Activated CD8-positive, alpha-beta T cell treated with anti-CD3 and anti-CD28 coated beads, Interleukin-2, amount 10 ng/mL, durations not matched to agents 7 days and 5 days (primary cell): ENCODE measurements at regions not wholly inside any gene's neighbourhood (a gene's known extent, or its start where the extent isn't known, plus 50 kb on each side); places are given as distances from the start of the nearest gene placed in this dataset.

Source experiments
- ATAC-seq: fragments of 150-1000 bp; cut with Tn5 transposase; one replicate; pipeline ENCODE4 v1.10.0; 2021; ENCODE audit warnings: moderate library complexity
- CTCF ChIA-PET: fragments of 350-600 bp; sonication (Branson Sonifier 250); formaldehyde crosslinking; loops from one replicate; lab custom pipeline; 2021; ENCODE audit warnings: antibody characterized with exemption; lab: Charles Lee
- POLR2A ChIA-PET: fragments of 350-600 bp; sonication (Branson Sonifier 250); formaldehyde crosslinking; loops from one replicate; lab custom pipeline; 2021; ENCODE audit warnings: antibody characterized with exemption; lab: Charles Lee
- DNase-seq: peaks from one replicate; pipeline ENCODE4 v3.0.0-alpha.2; 2020
- H3K27ac Mint-ChIP-seq: one replicate; pipeline ENCODE4 v1.8.0; 2021; ENCODE audit warnings: mild to moderate bottlenecking, mixed read lengths
- H3K27me3 Mint-ChIP-seq: one replicate; pipeline ENCODE4 v1.8.0; 2021; ENCODE audit warnings: low read depth, mixed read lengths
- H3K36me3 Mint-ChIP-seq: one replicate; pipeline ENCODE4 v1.8.0; 2021; ENCODE audit warnings: low read depth, mixed read lengths
- H3K4me1 Mint-ChIP-seq: one replicate; pipeline ENCODE4 v1.8.0; 2021; ENCODE audit warnings: low read depth, mixed read lengths
- H3K4me3 Mint-ChIP-seq: one replicate; pipeline ENCODE4 v1.8.0; 2021; ENCODE audit warnings: mild to moderate bottlenecking, mixed read lengths
- H3K9me3 Mint-ChIP-seq: one replicate; pipeline ENCODE4 v1.8.0; 2022; ENCODE audit warnings: mixed read lengths; ENCODE audit not compliant: insufficient read depth

DNA sequence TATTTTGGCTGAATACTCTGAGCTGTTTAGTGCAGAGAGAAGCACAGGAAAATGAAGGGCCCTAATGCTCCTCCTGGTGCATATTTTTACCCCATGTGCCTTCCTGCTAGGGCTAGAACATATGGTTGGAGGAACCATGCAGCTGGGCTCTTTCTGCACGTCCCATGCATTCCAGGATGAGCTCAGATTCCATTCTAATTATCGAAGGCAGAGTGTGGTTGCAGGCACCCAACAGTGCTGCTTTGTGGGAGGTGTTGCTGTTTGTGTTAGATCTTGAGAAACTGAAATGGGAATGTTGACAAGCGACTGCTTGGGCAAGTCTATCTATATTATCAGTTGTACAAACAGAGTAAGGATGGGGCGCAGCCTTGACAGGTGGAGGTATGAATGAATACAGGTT, 419.5 kb downstream of the DHX35 start:
- Mint-ChIP-seq H3K4me1 (no peaks in the 10 kb centered on the region), H3K27me3 (peaks cover 2% of the 10 kb centered on the region), H3K36me3 (no peaks in the 10 kb centered on the region), H3K27ac (no peak overlapping the region), H3K4me3 (no peak overlapping the region), H3K9me3 (no peaks in the 10 kb centered on the region)
- POLR2A ChIA-PET, result no interaction called here
- DNase-seq (no peak), ATAC-seq (no peak)
- CTCF ChIA-PET, result no interaction called here

DNA sequence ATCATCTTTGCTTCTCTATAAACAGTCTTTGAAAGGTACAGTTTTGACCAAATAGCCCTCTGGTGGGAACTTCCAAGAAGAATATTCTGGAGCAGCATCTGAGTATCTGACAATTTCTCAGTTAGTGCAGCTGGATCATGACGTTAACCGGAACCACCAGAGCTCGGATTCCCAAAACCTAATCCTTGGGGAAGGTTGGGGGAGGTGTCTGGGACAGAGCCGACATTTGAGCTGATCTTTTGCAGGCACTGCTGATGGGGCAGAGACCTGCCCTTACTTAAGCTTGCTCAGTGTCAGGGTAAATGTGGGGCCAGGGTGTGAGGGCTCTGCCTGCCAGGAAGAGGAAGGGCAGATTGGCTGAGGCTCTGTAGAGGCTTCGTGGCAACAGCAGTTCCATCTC, 416.6 kb downstream of the DHX35 start:
- Mint-ChIP-seq H3K9me3 (no peaks in the 10 kb centered on the region), H3K4me1 (no peaks in the 10 kb centered on the region), H3K27me3 (no peaks in the 10 kb centered on the region), H3K27ac (no peak overlapping the region), H3K36me3 (no peaks in the 10 kb centered on the region), H3K4me3 (no peak overlapping the region)
- DNase-seq, result no peak
- ChIA-PET CTCF (no interaction called here), POLR2A (no interaction called here)
- no peak for ATAC-seq

DNA sequence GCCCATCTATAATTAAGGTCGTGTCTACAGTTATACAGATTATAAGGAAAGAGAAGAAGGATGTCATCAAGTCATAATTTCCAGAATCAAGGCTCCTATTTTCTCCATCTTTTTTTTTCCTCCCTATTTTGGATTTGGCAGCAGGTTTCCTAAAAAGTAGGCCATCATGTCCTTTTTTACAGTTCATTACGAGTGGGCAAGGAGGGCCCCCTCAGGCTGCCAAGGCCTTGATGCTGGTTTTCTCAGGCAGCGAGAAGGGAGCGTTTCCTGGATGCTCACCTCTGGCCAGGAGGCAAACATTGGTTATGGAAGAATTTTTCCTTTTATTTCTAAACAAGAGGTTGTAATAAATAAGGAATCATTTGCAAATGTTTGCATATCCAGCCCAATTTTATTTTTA, 414.6 kb downstream of the DHX35 start:
- CTCF ChIA-PET, result no interaction called here
- DNase-seq, result no peak
- no peaks in the 10 kb centered on the region for H3K36me3 Mint-ChIP-seq
- no peaks in the 10 kb centered on the region for H3K27me3 Mint-ChIP-seq
- no peak for ATAC-seq
- no peak overlapping the region for H3K4me3 Mint-ChIP-seq
- no peaks in the 10 kb centered on the region for H3K9me3 Mint-ChIP-seq
- H3K27ac Mint-ChIP-seq, result no peak overlapping the region
- no peaks in the 10 kb centered on the region for H3K4me1 Mint-ChIP-seq
- POLR2A ChIA-PET, result no interaction called here

DNA sequence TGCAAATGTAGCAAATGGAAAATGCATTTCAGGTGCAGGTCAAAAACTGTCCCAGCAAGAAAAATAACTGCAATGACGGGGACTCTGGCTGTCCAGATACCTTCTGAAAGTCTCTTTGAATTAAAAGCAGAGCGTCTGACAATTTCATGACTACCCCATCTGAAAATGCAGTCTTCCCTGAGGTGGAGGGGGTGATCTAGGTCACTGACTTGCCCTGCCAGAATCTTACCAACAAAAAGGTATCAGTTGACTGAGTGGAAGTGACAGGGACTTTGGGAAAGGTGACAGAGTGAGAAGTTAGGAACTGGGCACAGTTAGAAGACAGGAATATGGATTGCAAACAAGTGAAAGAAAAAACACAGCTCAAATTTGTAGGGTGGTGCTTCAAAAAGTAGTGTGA, 402.2 kb downstream of the DHX35 start:
- DNase-seq (no peak), ATAC-seq (no peak)
- no peaks in the 10 kb centered on the region for H3K4me1 Mint-ChIP-seq
- POLR2A ChIA-PET, result no interaction called here
- H3K36me3 Mint-ChIP-seq, result no peaks in the 10 kb centered on the region
- peaks cover 4% of the 10 kb centered on the region for H3K9me3 Mint-ChIP-seq
- CTCF ChIA-PET, result no interaction called here
- H3K27ac Mint-ChIP-seq, result no peak overlapping the region
- H3K27me3 Mint-ChIP-seq, result no peaks in the 10 kb centered on the region
- no peak overlapping the region for H3K4me3 Mint-ChIP-seq

DNA sequence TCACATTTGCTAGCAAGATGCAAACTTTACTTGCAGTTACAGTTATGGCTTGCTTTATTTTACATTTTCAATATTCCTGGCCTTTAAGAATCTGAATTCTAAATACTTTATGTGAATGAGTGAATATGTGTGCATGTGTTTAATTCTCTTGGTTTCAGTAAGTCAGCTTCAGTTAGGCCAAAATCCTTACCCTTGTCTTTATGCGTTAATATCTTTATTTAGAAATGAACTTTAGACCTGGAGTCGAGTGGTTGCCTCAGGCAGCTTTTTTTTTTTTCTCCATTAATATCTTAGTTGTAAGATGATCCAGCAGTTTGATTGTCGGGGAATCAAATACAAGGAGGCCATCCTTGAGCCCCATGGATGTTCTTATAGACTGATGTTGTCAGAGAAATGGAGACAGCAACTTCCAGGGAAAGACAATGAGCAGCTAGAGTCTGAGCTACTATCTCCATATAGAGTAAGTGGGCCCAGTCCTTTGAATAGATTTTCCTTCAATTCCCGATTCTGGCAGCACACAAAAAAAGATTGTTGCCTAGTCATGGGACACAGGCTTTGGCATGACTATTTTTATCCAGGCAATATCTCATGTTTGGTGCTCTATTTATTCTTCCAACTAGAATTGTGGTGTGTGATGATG, 398.0 kb downstream of the DHX35 start:
- Mint-ChIP-seq H3K36me3 (no peaks in the 10 kb centered on the region), H3K9me3 (no peaks in the 10 kb centered on the region), H3K27me3 (no peaks in the 10 kb centered on the region), H3K4me1 (no peaks in the 10 kb centered on the region), H3K27ac (no peak overlapping the region), H3K4me3 (no peak overlapping the region)
- DNase-seq (no peak), ATAC-seq (no peak)
- ChIA-PET CTCF (no interaction called here), POLR2A (no interaction called here)

DNA sequence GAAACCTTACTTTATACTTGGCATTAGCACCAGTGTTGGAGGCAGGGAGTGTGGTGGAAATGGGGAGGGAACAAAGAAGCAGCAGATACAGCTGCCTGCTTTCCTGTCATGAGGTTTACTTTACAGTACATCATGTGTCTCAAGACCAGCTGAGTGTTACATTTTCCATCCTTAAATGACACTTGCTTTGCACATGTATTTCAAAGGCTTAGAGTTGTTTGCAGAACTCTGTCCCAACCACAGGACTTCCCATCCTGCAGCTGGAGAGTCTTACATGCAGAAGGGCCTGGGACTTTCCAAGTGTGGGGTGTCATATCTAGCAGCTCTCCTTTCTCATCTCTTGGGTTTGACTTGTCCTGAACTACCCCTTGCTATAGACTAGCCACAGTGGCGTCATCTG, 395.9 kb downstream of the DHX35 start:
- H3K27ac Mint-ChIP-seq, result no peak overlapping the region
- no peak for ATAC-seq
- POLR2A ChIA-PET, result no interaction called here
- no peaks in the 10 kb centered on the region for H3K36me3 Mint-ChIP-seq
- CTCF ChIA-PET, result no interaction called here
- DNase-seq, result no peak
- H3K27me3 Mint-ChIP-seq, result peaks cover 5% of the 10 kb centered on the region
- no peaks in the 10 kb centered on the region for H3K9me3 Mint-ChIP-seq
- no peak overlapping the region for H3K4me3 Mint-ChIP-seq
- no peaks in the 10 kb centered on the region for H3K4me1 Mint-ChIP-seq

DNA sequence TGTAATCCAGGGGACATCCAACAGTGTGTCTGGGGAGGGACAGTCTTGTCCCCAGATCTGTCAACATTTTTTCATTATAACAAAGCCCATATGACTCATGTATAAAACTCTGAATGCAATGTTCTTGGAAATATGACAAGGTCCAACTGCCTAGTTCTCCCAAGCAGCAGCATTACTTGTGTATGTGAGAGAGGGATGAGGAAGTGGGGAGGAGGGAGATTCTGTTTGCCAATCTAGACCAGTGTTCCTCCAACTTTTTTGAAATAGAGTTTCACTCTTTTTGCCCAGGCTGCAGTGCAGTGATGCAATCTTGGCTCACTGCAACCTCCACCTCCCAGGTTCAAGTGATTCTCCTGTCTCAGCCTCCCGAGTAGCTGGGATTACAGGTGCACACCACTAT, 394.8 kb downstream of the DHX35 start:
- ChIA-PET POLR2A (no interaction called here), CTCF (no interaction called here)
- H3K27me3 Mint-ChIP-seq, result peaks cover 5% of the 10 kb centered on the region
- no peak overlapping the region for H3K27ac Mint-ChIP-seq
- H3K4me3 Mint-ChIP-seq, result no peak overlapping the region
- H3K36me3 Mint-ChIP-seq, result no peaks in the 10 kb centered on the region
- ATAC-seq, result no peak
- H3K9me3 Mint-ChIP-seq, result no peaks in the 10 kb centered on the region
- H3K4me1 Mint-ChIP-seq, result no peaks in the 10 kb centered on the region
- DNase-seq, result no peak

DNA sequence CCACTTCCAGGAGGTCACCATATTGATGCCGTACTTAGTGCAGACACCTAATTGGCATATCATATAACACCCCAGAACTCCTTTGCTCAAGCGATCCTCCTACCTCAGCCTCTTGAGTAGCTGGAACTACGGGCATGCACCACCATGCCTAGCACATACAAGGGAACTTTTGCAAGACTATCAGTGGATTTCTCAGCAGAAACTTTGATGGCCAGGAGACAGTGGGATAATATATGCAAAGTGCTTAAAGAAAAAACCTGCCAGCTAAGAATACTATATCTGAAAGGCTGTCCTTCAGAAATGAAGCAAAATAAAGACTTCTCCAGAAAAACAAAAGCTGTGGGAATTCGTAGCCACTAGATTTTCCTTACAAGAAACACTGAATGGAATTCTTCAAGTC, 387.1 kb downstream of the DHX35 start:
- no peaks in the 10 kb centered on the region for H3K36me3 Mint-ChIP-seq
- DNase-seq, result no peak
- POLR2A ChIA-PET, result no interaction called here
- peaks cover 3% of the 10 kb centered on the region for H3K27me3 Mint-ChIP-seq
- H3K4me3 Mint-ChIP-seq, result no peak overlapping the region
- H3K9me3 Mint-ChIP-seq, result peaks cover 9% of the 10 kb centered on the region
- H3K27ac Mint-ChIP-seq, result no peak overlapping the region
- CTCF ChIA-PET, result no interaction called here
- ATAC-seq, result no peak
- no peaks in the 10 kb centered on the region for H3K4me1 Mint-ChIP-seq

DNA sequence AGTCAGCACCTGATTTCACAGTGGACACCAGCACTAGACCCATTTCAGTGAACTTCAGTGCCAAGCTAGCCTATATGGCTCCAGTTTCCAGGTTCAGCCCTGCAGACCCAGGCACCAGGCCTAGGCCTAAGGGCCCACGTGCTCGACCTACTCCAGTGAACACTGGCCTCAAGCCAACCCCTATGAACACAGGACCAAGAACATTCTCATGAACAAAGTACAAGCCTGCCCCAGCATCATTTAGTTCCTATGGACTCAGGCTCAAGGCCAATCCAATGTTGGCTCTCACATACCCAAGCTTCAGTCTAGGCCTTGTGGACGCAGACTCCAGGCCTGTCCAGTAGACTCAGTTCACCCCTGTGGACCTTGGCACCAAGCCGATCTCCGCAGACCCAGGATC, 385.5 kb downstream of the DHX35 start:
- POLR2A ChIA-PET, result no interaction called here
- no peak overlapping the region for H3K27ac Mint-ChIP-seq
- H3K27me3 Mint-ChIP-seq, result no peaks in the 10 kb centered on the region
- DNase-seq (no peak), ATAC-seq (no peak)
- H3K4me1 Mint-ChIP-seq, result no peaks in the 10 kb centered on the region
- CTCF ChIA-PET, result no interaction called here
- no peak overlapping the region for H3K4me3 Mint-ChIP-seq
- H3K36me3 Mint-ChIP-seq, result no peaks in the 10 kb centered on the region
- peaks cover 9% of the 10 kb centered on the region for H3K9me3 Mint-ChIP-seq

DNA sequence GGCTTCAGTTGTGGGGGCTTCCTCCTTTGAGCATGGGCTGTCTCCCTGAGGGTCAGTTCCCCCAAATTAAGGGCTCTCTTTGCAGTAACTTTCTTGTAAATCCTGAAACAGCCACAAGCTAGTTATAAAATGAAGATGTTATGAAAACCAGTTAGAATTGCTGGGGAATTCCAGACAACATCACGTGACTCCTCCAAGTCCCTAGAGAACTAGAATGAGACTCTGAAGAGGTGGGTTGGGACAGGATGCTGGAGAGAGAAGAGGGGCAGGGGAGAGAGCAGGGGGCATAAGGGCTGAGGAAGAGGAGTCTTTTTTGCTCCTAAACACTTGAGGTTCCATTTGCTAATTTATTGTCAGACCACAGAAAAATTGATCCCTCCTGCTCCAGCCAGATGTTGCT, 380.3 kb downstream of the DHX35 start:
- ChIA-PET CTCF (no interaction called here), POLR2A (no interaction called here)
- Mint-ChIP-seq H3K4me3 (no peak overlapping the region), H3K9me3 (no peaks in the 10 kb centered on the region), H3K4me1 (no peaks in the 10 kb centered on the region), H3K27me3 (no peaks in the 10 kb centered on the region), H3K27ac (no peak overlapping the region), H3K36me3 (no peaks in the 10 kb centered on the region)
- ATAC-seq (no peak), DNase-seq (no peak)

DNA sequence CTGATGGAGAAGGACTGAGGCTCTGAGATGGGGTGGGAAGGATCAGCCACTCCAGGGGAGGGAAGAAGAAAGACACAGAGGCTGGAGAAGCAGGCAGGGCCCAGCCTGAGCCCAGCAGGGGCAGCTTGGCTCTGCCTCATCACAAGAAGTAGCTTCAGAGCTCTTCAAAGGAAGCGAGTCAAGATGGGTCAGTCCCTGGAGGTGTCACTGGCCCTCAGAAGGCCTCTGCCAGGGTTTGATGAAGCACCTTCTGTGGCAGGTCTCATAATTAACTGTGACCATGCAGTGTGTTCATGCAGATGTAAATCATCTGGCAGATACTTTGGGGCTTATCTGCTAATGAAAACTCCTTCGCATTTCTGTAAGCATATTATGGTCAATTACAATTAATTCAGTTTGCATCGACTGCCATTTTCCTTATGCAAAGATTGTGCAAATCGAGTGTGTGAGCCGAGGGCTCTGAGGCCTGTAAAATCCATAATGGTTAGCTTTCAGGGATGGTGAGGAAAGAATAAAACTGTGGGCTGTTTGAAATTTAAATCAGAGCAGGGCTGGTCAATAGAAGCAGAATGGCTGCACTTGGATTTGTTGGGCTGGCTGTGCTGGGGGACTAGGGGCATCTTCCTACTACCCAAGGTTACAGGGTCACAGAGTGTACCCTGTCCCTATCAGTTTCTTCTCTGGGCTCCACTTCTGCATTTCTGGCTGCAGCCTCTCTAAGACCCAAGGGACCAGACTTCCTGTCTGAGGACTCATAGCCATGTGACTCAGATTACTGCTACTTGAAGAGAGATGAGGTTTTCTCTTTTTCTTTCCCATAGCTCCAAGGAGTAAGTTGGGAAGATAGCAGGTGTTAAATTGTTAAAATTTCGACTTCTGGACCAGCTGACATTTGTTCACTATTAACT, 376.6 kb downstream of the DHX35 start:
- no peaks in the 10 kb centered on the region for H3K9me3 Mint-ChIP-seq
- no peaks in the 10 kb centered on the region for H3K27me3 Mint-ChIP-seq
- ChIA-PET POLR2A (no interaction called here), CTCF (no interaction called here)
- H3K4me3 Mint-ChIP-seq, result no peak overlapping the region
- DNase-seq (no peak), ATAC-seq (no peak)
- no peak overlapping the region for H3K27ac Mint-ChIP-seq
- H3K36me3 Mint-ChIP-seq, result no peaks in the 10 kb centered on the region
- no peaks in the 10 kb centered on the region for H3K4me1 Mint-ChIP-seq

DNA sequence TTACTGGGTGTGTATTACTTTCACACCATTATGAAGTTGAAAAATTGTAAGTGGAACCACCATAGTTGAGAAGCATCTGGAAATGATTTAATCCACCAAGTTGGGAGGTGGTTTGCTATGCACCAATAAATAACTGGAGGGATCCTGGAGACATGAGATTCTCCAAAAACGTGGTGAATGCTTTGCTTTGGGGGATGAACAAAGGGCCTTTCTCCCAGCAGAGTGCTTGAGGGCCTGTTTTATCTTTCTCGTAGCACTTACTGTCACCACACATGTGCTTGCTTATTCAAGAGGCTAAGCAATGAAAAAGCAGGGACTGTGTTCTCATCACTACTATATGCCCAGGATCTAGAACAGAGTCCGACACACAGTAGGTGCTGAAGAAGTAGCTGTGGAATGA, 371.1 kb downstream of the DHX35 start:
- CTCF ChIA-PET, result no interaction called here
- no peaks in the 10 kb centered on the region for H3K4me1 Mint-ChIP-seq
- no peaks in the 10 kb centered on the region for H3K27me3 Mint-ChIP-seq
- H3K27ac Mint-ChIP-seq, result no peak overlapping the region
- no peaks in the 10 kb centered on the region for H3K36me3 Mint-ChIP-seq
- no peak overlapping the region for H3K4me3 Mint-ChIP-seq
- POLR2A ChIA-PET, result no interaction called here
- H3K9me3 Mint-ChIP-seq, result no peaks in the 10 kb centered on the region
- ATAC-seq, result no peak
- DNase-seq, result no peak
